HG02852 (cell line): ENCODE measurements at regions not wholly inside any gene's neighbourhood (a gene's known extent, or its start where the extent isn't known, plus 50 kb on each side); places are given as distances from the start of the nearest gene placed in this dataset.

Experiments used
- ATAC-seq: cut with Tn5 transposase; IDR thresholded peaks from one replicate; pipeline ENCODE4 v1.9.1; 2021; ENCODE audit warnings: mild to moderate bottlenecking, moderate library complexity; ENCODE audit not compliant: unreplicated experiment

DNA sequence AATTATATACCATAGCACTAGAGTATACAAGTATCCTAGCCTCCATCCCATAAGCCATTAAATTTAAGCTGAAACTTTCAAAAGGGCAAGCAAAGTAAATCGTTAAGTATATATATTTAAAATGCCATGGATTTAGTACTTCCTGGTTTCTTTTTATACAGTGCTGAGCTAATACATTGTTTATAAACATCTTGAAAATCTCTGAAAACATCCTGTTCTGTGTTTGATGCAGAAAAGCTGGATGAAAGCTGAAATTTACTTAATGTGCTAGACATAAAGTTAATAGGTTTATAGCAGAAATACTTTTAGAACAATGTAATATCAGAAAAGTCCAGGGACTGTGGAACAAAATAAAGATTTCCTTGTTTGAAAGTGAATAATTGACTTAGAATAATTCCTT lies 875.4 kb downstream of the SLITRK6 start:
- ATAC-seq: no peak

- ATAC-seq: no peak
These were observed 881.9 kb downstream of the SLITRK6 start for GRCh38 chr13:84917252-84917878.

- no peak for ATAC-seq
These were observed 886.5 kb downstream of the SLITRK6 start for GRCh38 chr13:84912720-84913119.

DNA sequence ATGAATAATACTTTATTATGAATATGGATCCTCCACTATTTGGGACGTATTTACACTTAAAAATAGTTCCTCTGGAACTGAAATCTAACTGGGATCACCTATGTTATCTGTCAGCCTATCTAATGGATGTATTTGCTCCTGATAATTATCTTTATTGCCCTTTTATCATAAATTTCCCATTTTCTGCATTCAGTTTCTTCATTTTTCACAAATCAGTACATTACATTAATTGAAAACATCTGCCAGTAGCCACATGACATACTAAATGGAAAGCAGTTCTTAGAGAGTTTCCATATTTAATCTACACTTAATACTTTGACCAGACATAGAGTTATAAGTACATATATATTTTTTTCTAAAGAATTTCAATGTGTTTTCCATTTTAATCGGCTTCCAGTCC lies 888.8 kb downstream of the SLITRK6 start:
- no peak for ATAC-seq

GRCh38 chr13:84903391-84903790 lies 895.8 kb downstream of the SLITRK6 start:
- no peak for ATAC-seq

- no peak for ATAC-seq
These were observed 897.0 kb downstream of the SLITRK6 start for GRCh38 chr13:84902243-84902642.

DNA sequence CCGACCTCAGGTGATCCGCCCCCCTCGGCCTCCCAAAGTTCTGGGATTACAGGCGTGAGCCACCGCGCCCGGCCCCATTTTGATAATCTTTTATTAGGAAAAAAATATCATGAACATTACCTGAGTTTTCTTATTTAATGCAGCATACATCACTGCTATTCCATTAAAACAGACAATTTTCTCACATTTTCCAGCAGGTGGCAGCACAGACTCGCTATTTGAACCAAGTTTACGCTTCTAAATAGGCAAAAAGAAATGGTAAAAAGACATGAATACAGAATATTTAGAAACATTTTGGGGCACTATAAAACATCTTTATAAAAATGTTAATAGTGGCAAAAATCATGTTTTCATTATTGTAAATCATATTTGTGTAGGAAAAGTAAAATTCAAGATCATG lies 903.1 kb downstream of the SLITRK6 start:
- peak; percentile 77 for ATAC-seq

DNA sequence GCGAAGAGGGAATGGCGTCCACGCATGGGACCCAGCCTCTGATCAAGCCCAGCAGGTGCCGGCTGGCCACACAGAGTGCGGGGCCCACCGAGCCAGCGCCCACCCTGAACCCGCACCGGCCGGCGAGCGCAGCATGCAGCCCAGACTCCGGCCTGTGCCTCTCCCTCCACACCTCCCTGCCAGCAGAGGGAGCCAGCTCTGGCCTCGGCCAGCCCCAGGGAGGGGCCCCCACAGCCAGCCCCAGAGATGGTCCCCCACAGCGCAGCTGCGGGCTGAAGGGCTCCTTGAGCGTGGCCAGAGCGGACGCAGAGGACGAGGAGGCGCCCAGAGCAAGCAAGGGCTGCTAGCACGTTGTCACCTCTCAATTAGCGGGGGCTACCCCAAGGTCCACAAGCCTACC lies 904.5 kb downstream of the SLITRK6 start:
- no peak for ATAC-seq

GRCh38 chr13:84885868-84886267 lies 913.4 kb downstream of the SLITRK6 start:
- no peak for ATAC-seq

DNA sequence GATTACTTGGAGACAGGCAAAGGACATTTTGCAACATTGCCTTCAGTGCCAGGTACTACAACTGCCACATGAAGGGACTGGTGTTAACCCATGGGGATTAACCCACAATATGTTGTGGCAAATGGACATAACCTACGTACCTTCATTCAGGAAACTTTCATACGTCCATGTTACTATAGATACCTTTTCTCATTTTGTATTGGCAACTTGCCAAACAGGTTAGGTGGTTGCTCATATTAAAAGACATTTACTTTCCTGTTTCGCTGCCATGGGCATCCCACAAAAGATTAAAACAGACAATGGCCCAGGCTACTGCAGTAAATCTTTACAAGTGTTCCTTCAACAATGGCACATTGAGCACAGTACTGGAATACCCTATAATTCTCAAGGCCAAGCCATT lies 925.3 kb downstream of the SLITRK6 start:
- no peak for ATAC-seq

GRCh38 chr13:84870190-84870589 lies 929.0 kb downstream of the SLITRK6 start:
- ATAC-seq: no peak

GRCh38 chr13:84867246-84867645 lies 932.0 kb downstream of the SLITRK6 start:
- ATAC-seq: no peak

GRCh38 chr13:84865783-84866221 lies 933.4 kb downstream of the SLITRK6 start:
- ATAC-seq: no peak

DNA sequence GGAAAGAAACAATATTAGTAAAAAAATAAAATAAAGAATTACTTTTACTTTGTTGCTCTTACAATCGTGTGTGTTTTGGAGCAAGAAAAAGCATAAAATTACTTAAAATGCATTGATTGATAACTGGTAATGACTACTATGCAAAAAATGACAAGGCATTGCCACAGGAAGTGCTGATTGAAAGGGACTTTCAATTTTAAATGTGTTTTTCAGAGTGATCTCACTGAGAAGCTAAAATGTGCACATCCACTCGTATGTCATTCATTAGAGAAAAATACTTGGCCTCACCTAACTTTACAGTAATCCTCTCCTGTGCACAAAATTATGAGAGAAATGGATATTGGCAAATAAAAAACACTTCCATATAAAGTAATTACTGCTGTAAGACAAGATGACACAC lies 934.9 kb downstream of the SLITRK6 start:
- no peak for ATAC-seq

DNA sequence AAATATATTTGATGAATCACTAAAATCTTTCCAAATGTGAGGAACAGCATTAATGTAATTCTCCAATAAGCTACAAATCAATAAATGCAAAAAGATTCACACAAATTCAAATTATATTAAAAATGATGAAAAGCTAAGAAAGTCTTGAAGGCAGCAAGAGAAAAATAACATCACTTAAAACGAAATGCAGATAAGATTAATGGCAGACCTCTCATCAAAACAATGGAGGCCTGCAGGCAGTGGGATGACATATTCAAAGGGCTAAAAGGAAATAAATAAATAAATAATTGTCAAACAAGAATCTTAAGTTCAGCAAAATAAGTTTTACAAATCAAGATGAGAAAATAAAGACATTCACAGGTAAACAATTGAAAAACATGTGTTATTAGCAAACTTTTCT lies 952.1 kb downstream of the SLITRK6 start:
- ATAC-seq: no peak

DNA sequence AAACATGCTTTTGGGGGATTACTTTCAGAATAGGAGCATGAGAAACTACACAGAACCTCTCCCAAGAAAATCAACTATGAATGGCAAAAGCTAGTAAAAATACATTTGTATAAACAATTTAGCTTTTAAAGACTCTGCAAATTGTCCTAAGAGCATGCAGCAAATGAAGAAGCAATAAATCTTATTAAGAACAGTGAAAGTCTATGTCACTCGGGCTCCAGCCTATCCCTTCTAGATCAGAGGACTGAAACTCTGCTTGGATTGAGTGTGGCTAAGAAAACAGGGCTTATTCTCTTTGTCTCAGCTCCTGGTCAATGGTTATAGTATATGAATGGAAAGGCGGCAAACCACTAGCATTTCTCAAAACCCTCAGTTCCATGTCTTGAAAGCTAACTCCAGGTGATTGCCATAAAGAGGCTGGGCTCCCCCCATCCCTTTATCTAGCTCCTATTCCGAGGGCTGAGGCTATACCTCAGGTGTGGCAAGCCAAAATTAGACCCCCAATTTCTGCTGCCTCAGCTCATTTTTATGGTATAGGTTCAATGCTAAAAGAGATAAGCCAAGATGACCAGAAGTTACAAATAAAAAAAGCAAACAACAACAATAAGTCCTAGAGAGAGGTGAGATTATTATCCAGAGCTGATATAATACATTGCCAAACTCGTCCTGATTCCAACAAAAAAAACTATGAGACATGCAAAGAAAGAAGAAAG lies 953.2 kb downstream of the SLITRK6 start:
- ATAC-seq: no peak

DNA sequence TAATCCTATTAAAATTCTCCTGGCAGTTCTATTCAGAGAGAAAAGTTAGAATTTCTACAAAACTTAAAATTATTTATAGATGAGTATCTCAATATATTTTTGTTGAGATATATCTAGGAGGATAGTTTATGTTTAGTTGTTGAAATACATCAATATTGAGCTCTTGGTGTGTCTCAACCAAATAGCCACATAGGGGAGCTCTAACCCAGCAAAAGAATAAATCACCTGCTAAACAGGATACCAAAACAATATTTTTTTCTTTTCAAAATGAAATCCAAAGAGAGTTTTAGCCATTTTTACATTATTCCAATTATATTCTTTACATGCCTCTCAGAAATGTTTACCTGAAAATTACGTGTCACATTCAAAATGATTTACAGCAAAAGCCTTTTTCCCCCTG lies 954.7 kb downstream of the SLITRK6 start:
- no peak for ATAC-seq

- no peak for ATAC-seq
These were observed 955.9 kb downstream of the SLITRK6 start for GRCh38 chr13:84843368-84843767.

DNA sequence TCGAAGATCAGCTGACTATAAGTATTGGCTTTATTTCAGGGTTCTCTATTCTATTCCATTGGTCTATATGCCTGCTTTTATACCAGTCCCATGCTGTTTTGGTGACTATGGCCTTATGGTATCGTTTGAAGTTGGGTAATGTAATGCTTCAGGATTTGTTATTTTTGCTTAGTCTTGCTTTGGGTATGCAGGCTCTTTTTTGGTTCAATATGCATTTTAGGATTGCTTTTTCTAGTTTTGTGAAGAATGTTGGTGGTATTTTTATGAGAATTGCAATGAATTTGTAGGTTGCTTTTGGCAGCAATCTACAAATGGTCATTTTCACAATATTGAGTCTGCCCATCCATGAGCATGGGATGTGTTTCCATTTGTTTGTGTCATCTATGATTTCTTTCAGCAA lies 951.9 kb upstream of the SLITRK1 start:
- ATAC-seq: no peak

- ATAC-seq: no peak
These were observed 949.7 kb upstream of the SLITRK1 start for GRCh38 chr13:84831666-84832657.

- no peak for ATAC-seq
These were observed 941.3 kb upstream of the SLITRK1 start for GRCh38 chr13:84823528-84823927.

GRCh38 chr13:84821261-84821660 lies 939.0 kb upstream of the SLITRK1 start:
- ATAC-seq: no peak
